KMS-11 (cell line): ENCODE measurements at regions not wholly inside any gene's neighbourhood (a gene's known extent, or its start where the extent isn't known, plus 50 kb on each side); places are given as distances from the start of the nearest gene placed in this dataset.

Source experiments
- H2AFZ ChIP-seq: fragments of 200-600 bp; sonication (generic); 2 replicates; pipeline ENCODE4 v1.6.1; 2016; ENCODE audit warnings: antibody characterized with exemption, mixed run types, low read depth
- H3K27ac ChIP-seq: fragments of 200-600 bp; sonication (generic); 2 replicates; pipeline ENCODE4 v1.6.1; 2016; ENCODE audit warnings: mild to moderate bottlenecking, mixed run types
- H3K27me3 ChIP-seq: fragments of 200-600 bp; sonication (generic); 2 replicates; pipeline ENCODE4 v1.6.1; 2017; ENCODE audit warnings: mild to moderate bottlenecking, low read depth, mixed run types, moderate library complexity; ENCODE audit not compliant: insufficient read depth
- H3K36me3 ChIP-seq: fragments of 200-600 bp; sonication (generic); 2 replicates; pipeline ENCODE4 v1.6.1; 2017; ENCODE audit warnings: mild to moderate bottlenecking, mixed run types; ENCODE audit not compliant: insufficient read depth
- H3K4me1 ChIP-seq: fragments of 200-600 bp; sonication (generic); 2 replicates; pipeline ENCODE4 v1.6.1; 2016; ENCODE audit warnings: mild to moderate bottlenecking, low read depth, mixed run types; ENCODE audit not compliant: poor library complexity, severe bottlenecking
- H3K4me2 ChIP-seq: fragments of 200-600 bp; sonication (generic); 2 replicates; pipeline ENCODE4 v1.7.0; 2016; ENCODE audit warnings: mild to moderate bottlenecking, mixed run types
- H3K4me3 ChIP-seq: fragments of 200-600 bp; sonication (generic); IDR thresholded peaks from 2 replicates; pipeline ENCODE4 v1.6.1; 2017; ENCODE audit warnings: low read depth, low read length, mixed read lengths; ENCODE audit not compliant: insufficient read depth
- H3K79me2 ChIP-seq: fragments of 200-600 bp; sonication (generic); 2 replicates; pipeline ENCODE4 v1.6.1; 2016; ENCODE audit warnings: low read depth, mixed run types; ENCODE audit not compliant: insufficient read depth
- H3K9ac ChIP-seq: fragments of 200-600 bp; sonication (generic); 2 replicates; pipeline ENCODE4 v1.6.1; 2016; ENCODE audit warnings: mild to moderate bottlenecking, mixed run types
- H4K20me1 ChIP-seq: fragments of 200-600 bp; sonication (generic); 2 replicates; pipeline ENCODE4 v1.6.1; 2016; ENCODE audit warnings: mild to moderate bottlenecking, mixed run types; ENCODE audit not compliant: insufficient read depth
- CTCF ChIP-seq: fragments of 200-600 bp; sonication (generic); conservative IDR thresholded peaks from 2 replicates; pipeline ENCODE4 v1.6.1; 2017; ENCODE audit warnings: low read depth, mild to moderate bottlenecking, antibody characterized with exemption, low read length, moderate library complexity, mixed read lengths

DNA sequence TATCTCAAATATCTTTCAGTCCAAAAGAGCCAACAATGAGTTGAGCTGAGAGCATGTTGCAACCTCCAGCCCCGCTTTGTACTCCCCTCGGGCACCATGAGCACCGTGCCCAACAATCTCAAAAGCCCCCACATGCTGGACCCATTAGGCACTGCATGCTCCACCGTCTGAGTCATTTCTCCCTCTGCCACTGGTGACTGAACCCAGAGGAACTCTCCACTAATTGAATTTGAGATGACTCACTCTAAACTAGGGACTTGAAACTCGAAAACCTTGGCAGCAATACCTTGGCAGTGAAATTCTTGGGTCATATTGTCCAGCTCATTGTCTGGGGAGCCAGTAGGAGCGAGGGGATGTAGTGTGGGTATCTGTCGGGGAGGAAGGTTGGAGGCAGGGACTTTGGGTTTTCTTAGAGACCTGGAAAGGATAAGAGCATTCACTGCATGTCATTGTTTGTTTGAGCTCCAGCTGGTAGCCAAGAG lies 49.9 kb upstream of the SLIT3 start:
- Histone ChIP-seq H3K27me3 (no peaks in the 10 kb centered on the region), H3K4me2 (no peak overlapping the region), H4K20me1 (no peaks in the 10 kb centered on the region), H3K9ac (no peak overlapping the region), H3K79me2 (no peaks in the 10 kb centered on the region), H2AFZ (no peak overlapping the region), H3K36me3 (no peaks in the 10 kb centered on the region), H3K4me3 (no peak overlapping the region), H3K4me1 (no peaks in the 10 kb centered on the region), H3K27ac (no peak overlapping the region)
- no peak for TF ChIP-seq CTCF
